Thyroid gland (tissue), 4 donors: ENCODE measurements at regions not wholly inside any gene's neighbourhood (a gene's known extent, or its start where the extent isn't known, plus 50 kb on each side); places are given as distances from the start of the nearest gene placed in this dataset.

ENCODE experiments used
- DNase-seq, 2 donors: peaks; one replicate each; pipeline ENCODE4 v3.0.0-alpha.2; 2019
- H3K27ac ChIP-seq, 3 donors: fragments of 200-600 bp; sonication (generic); 1 replicate in 2 of 3; 2 replicates in 1 of 3; pipeline ENCODE4 v1.5.1; 2016 to 2019; ENCODE audit warnings: mild to moderate bottlenecking in 1 of 3, moderate library complexity in 1 of 3
- H3K27me3 ChIP-seq: fragments of 200-600 bp; sonication (generic); one replicate; pipeline ENCODE4 v1.5.1; 2019
- H3K36me3 ChIP-seq, 2 donors: fragments of 200-600 bp; sonication (generic); one replicate each; pipeline ENCODE4 v1.5.1; 2016 to 2019
- H3K4me1 ChIP-seq, 2 donors: fragments of 200-600 bp; sonication (generic); one replicate each; pipeline ENCODE4 v1.5.1; 2017 to 2019
- H3K4me3 ChIP-seq, 3 donors: fragments of 200-600 bp; sonication (generic); replicated peaks in 1 of 3; 1 replicate in 2 of 3; 2 replicates in 1 of 3; pipeline ENCODE4 v1.5.1; 2016; ENCODE audit warnings: mild to moderate bottlenecking in 1 of 3
- H3K9me3 ChIP-seq: fragments of 200-600 bp; sonication (generic); one replicate; pipeline ENCODE4 v1.5.1; 2017
- CTCF ChIP-seq, 6 experiments: fragments of 200-600 bp in 3 of 6; fragments of 450-650 bp in 3 of 6; sonication (generic) in 3 of 6; IDR thresholded peaks; one replicate each; pipeline ENCODE4 v1.5.1; 2016 to 2019; ENCODE audit warnings: antibody characterized with exemption in 6 of 6, mild to moderate bottlenecking in 2 of 6, inconsistent platforms in 1 of 6, moderate library complexity in 1 of 6
- POLR2A ChIP-seq, 2 donors: fragments of 450-650 bp; IDR thresholded peaks; one replicate each; pipeline ENCODE4 v1.6.1; 2017; ENCODE audit warnings: antibody characterized with exemption in 2 of 2, mild to moderate bottlenecking in 2 of 2, moderate library complexity in 1 of 2
- WGBS, 2 donors: methylation state at CpG; one replicate each; pipeline ENCODE4 v1.1.5; 2017; 5-methylcytosine and 5-hydroxymethylcytosine counted together
- intact Hi-C: fragments of 100-400 bp; cut with DNase I; formaldehyde crosslinking; loops from one replicate; pipeline ENCODE4 v1.15.1; 2023

GRCh38 chr5:106367281-106367680 is 1303.5 kb downstream of the EFNA5 start:
- DNase-seq: no peak
- H3K4me1 ChIP-seq: no peaks in the 10 kb centered on the region
- no peak overlapping the region for H3K27ac ChIP-seq
- no peaks in the 10 kb centered on the region for H3K36me3 ChIP-seq
- intact Hi-C loops: no loop called here
- no peak overlapping the region for H3K4me3 ChIP-seq
- H3K27me3 ChIP-seq: no peaks in the 10 kb centered on the region
- TF ChIP-seq POLR2A (IDR thresholded peaks at IDR 0.05): no peak
- no peaks in the 10 kb centered on the region for H3K9me3 ChIP-seq
- WGBS, 2 donors: 93 to 98% methylated on average over 1 of the region's 1 CpG

GRCh38 chr5:106363578-106363977 is 1307.2 kb downstream of the EFNA5 start:
- Histone ChIP-seq H3K27ac (no peak overlapping the region), H3K4me1 (no peaks in the 10 kb centered on the region), H3K9me3 (no peaks in the 10 kb centered on the region), H3K4me3 (no peak overlapping the region), H3K36me3 (no peaks in the 10 kb centered on the region), H3K27me3 (no peaks in the 10 kb centered on the region)
- WGBS, 2 donors: 85 to 98% methylated on average over 1 of the region's 1 CpG
- no peak for TF ChIP-seq POLR2A (IDR thresholded peaks at IDR 0.05)
- no peak for TF ChIP-seq CTCF (IDR thresholded peaks at IDR 0.05)
- no peak for DNase-seq
- intact Hi-C loops: no loop called here

GRCh38 chr5:106361905-106362304 is 1308.8 kb downstream of the EFNA5 start:
- TF ChIP-seq CTCF (IDR thresholded peaks at IDR 0.05) (no peak), POLR2A (IDR thresholded peaks at IDR 0.05) (no peak)
- Histone ChIP-seq H3K27me3 (no peaks in the 10 kb centered on the region), H3K4me3 (no peak overlapping the region), H3K27ac (no peak overlapping the region), H3K9me3 (no peaks in the 10 kb centered on the region), H3K36me3 (no peaks in the 10 kb centered on the region), H3K4me1 (no peaks in the 10 kb centered on the region)
- DNase-seq: no peak
- intact Hi-C loops: no loop called here
- WGBS, 2 donors: 84 to 87% methylated on average over 1 of the region's 1 CpG

GRCh38 chr5:106331415-106331814 is 1339.3 kb downstream of the EFNA5 start:
- Histone ChIP-seq H3K27me3 (no peaks in the 10 kb centered on the region), H3K27ac (no peak overlapping the region), H3K36me3 (no peaks in the 10 kb centered on the region), H3K9me3 (no peaks in the 10 kb centered on the region), H3K4me3 (no peak overlapping the region), H3K4me1 (no peaks in the 10 kb centered on the region)
- intact Hi-C loops: no loop called here
- WGBS, 2 donors: 82 to 85% methylated on average over 2 of the region's 2 CpGs
- no peak for DNase-seq
- no peak for TF ChIP-seq POLR2A (IDR thresholded peaks at IDR 0.05)
- no peak for TF ChIP-seq CTCF (IDR thresholded peaks at IDR 0.05)

- 70 to 86% methylated on average over 2 of the region's 2 CpGs for WGBS, 2 donors
- no peak overlapping the region for H3K27ac ChIP-seq
- no peaks in the 10 kb centered on the region for H3K27me3 ChIP-seq
- no peak overlapping the region for H3K4me3 ChIP-seq
- intact Hi-C loops: no loop called here
- H3K36me3 ChIP-seq: no peaks in the 10 kb centered on the region
- no peak for TF ChIP-seq CTCF (IDR thresholded peaks at IDR 0.05)
- TF ChIP-seq POLR2A (IDR thresholded peaks at IDR 0.05): no peak
- no peaks in the 10 kb centered on the region for H3K9me3 ChIP-seq
- no peaks in the 10 kb centered on the region for H3K4me1 ChIP-seq
- DNase-seq: no peak
These were observed 1346.4 kb downstream of the EFNA5 start for GRCh38 chr5:106324356-106324755.

GRCh38 chr5:106321242-106321641 is 1349.5 kb downstream of the EFNA5 start:
- WGBS, 2 donors: 87 to 91% methylated on average over 6 of the region's 6 CpGs
- no peak overlapping the region for H3K4me3 ChIP-seq
- no peak for TF ChIP-seq CTCF (IDR thresholded peaks at IDR 0.05)
- TF ChIP-seq POLR2A (IDR thresholded peaks at IDR 0.05): no peak
- no peak for DNase-seq
- no peaks in the 10 kb centered on the region for H3K4me1 ChIP-seq
- no peak overlapping the region for H3K27ac ChIP-seq
- no peaks in the 10 kb centered on the region for H3K36me3 ChIP-seq
- H3K27me3 ChIP-seq: no peaks in the 10 kb centered on the region
- no peaks in the 10 kb centered on the region for H3K9me3 ChIP-seq
- intact Hi-C loops: no loop called here
